Lower leg skin (tissue), 3 donors: ENCODE measurements at regions not wholly inside any gene's neighbourhood (a gene's known extent, or its start where the extent isn't known, plus 50 kb on each side); places are given as distances from the start of the nearest gene placed in this dataset.

ENCODE experiments used
- CTCF ChIP-seq, 3 donors: fragments of 450-650 bp; IDR thresholded peaks; one replicate each; pipeline ENCODE4 v1.5.1; 2016; ENCODE audit warnings: antibody characterized with exemption in 3 of 3, mild to moderate bottlenecking in 3 of 3, moderate library complexity in 2 of 3
- POLR2A ChIP-seq, 2 donors: fragments of 450-650 bp; IDR thresholded peaks; one replicate each; pipeline ENCODE4 v1.6.1; 2016 to 2017; ENCODE audit warnings: antibody characterized with exemption in 2 of 2, mild to moderate bottlenecking in 1 of 2, moderate library complexity in 1 of 2

- TF ChIP-seq CTCF (IDR thresholded peaks at IDR 0.05) (no peak), POLR2A (IDR thresholded peaks at IDR 0.05) (no peak)
These were observed 558.6 kb downstream of the UTRN start for GRCh38 chr6:144843701-144844100.
